ENCODE measurements at regions not wholly inside any gene's neighbourhood (a gene's known extent, or its start where the extent isn't known, plus 50 kb on each side); places are given as distances from the start of the nearest gene placed in this dataset.

- DNase-seq (ENCODE audit: low read depth in 4 of 4, low spot score in 3 of 4): no peak
Observed at GRCh38 chr5:113897748-113898147, 384.3 kb downstream of the YTHDC2 start.

- no peak for DNase-seq (ENCODE audit: low read depth in 4 of 4, low spot score in 3 of 4)
Observed at GRCh38 chr5:113900141-113900540, 386.6 kb downstream of the YTHDC2 start.

GRCh38 chr5:113900816-113901215 lies 387.3 kb downstream of the YTHDC2 start:
- DNase-seq (ENCODE audit: low read depth in 4 of 4, low spot score in 3 of 4): no peak

DNA sequence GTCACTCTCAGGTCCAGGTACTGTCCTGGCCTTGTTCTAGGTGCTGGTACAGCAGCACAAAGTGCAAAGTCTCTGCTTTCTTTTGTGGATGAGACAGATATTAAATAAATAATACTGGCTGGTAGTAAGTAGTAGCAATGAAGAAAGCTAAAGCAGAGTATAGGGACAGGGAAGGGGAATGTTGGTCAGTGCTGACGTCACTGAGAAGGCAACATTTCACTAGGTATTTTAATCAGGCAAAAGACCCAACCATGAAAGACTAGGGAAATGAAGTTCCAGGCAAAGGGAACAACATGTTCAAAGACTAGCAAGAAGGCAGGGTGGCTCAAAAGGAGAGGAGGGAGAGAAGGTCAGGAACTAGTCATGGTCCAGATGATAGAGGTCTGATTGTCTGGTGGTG lies 388.2 kb downstream of the YTHDC2 start:
- DNase-seq (ENCODE audit: low read depth in 4 of 4, low spot score in 3 of 4): no peak

GRCh38 chr5:113902917-113903660 lies 389.6 kb downstream of the YTHDC2 start:
- DNase-seq (ENCODE audit: low read depth in 4 of 4, low spot score in 3 of 4): no peak

- DNase-seq (ENCODE audit: low read depth in 4 of 4, low spot score in 3 of 4): no peak
Observed at GRCh38 chr5:113909782-113910181, 396.3 kb downstream of the YTHDC2 start.

- no peak for DNase-seq (ENCODE audit: low read depth in 4 of 4, low spot score in 3 of 4)
Observed at GRCh38 chr5:113917997-113918396, 404.5 kb downstream of the YTHDC2 start.

GRCh38 chr5:113922343-113922742 lies 408.8 kb downstream of the YTHDC2 start:
- DNase-seq (ENCODE audit: low read depth in 4 of 4, low spot score in 3 of 4): no peak

DNA sequence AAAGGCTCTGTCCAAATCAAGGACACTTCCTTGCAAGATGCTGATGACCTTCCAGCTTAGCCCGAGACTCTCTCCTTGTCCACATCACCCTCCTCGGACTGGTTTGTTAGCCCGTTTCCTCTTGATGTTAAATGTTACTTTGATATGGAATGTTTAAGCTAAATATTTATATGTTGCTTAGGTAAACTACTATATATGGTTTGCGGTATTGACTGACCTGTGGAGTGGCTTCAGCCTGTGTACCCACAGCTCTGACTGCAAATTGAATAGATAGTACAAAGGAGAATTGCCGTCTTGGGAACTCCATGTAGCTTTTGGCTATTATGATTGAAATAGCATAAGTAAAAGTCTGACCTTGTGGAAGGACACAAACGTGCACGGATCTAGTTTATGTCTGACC lies 422.0 kb downstream of the YTHDC2 start:
- DNase-seq (ENCODE audit: low read depth in 4 of 4, low spot score in 3 of 4): no peak

GRCh38 chr5:113937301-113937700 lies 423.8 kb downstream of the YTHDC2 start:
- no peak for DNase-seq (ENCODE audit: low read depth in 4 of 4, low spot score in 3 of 4)

DNA sequence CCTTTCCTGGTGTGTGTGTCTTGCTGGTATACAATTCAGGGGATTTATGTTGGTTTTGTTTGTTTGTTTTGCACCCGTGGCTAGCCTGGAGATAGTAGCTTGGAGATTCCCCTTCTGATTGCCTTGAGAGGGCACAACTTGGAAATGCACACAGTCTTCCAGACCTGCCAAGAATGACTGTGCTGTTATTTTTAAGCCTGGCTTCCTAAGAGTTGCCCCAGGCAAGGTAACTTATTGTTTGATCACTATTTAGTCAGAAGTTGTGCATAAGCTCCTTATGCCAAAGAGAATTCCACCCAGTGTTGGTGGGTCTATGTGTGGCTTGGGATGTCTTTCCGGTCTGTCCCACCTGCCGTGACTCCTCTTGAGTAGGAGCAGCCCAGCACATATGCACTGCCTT lies 421.9 kb upstream of the KCNN2 start:
- DNase-seq (ENCODE audit: low read depth in 4 of 4, low spot score in 3 of 4): no peak

DNA sequence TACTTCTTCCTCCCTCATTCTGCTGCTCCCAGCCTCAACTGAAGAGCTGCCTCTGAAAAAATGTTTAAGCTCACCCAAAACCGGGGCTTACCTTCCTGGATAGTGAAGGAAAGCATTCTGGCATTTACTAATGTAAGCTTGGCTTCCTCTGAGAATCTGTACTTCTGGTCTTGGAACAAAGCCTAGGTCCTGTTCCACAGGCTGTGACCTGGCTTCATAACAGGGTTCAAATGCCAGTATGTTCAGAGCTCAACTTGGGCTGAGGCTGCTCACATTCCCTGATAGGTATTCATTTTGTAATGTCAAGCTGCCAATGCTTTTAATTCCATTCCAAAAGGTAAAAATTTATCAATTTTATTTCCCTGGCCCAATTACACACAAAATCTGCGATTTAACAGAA lies 411.7 kb upstream of the KCNN2 start:
- DNase-seq (ENCODE audit: low read depth in 4 of 4, low spot score in 3 of 4): no peak

DNA sequence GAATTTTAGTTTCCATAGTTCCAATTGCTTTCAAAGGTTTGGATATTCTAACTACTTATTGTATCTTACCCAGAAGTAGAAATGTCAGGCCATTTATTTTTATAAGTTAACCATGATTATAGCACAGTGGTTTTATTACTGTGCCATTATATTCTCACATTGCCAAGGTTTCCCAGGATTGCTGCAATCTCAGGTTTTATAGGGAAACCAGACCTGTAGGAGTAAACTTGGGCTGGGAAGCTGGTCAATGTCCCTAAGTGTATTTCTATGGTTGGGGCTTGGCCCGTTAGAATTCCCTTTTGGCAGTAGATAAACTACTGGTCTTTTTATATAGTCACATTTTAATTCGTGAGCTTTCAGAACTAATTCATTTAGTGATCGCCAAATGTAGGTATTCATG lies 396.6 kb upstream of the KCNN2 start:
- no peak for DNase-seq (ENCODE audit: low read depth in 4 of 4, low spot score in 3 of 4)

- DNase-seq (ENCODE audit: low read depth in 4 of 4, low spot score in 3 of 4): no peak
Observed at GRCh38 chr5:113969901-113970300, 392.0 kb upstream of the KCNN2 start.

GRCh38 chr5:113971454-113971853 lies 390.4 kb upstream of the KCNN2 start:
- DNase-seq (ENCODE audit: low read depth in 4 of 4, low spot score in 3 of 4): no peak

DNA sequence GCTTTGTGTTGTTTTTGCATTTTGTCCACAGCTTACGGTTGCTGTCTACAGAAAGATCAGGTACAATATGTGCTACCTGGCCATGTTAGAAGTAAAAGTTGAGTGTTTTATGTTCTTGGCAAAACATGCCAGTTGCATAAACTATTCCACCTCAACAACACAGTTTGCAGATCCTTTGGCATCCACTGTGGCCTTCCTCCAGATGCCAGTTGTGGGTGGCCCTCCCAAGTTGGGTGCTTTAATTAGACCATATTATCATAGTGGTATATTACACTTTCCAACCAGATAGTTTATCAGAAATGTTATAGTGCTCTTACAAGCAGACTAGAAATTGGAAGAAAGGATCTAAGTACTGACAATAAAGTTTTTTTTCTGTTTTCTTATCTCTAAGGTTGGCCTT lies 386.9 kb upstream of the KCNN2 start:
- no peak for DNase-seq (ENCODE audit: low read depth in 4 of 4, low spot score in 3 of 4)

DNA sequence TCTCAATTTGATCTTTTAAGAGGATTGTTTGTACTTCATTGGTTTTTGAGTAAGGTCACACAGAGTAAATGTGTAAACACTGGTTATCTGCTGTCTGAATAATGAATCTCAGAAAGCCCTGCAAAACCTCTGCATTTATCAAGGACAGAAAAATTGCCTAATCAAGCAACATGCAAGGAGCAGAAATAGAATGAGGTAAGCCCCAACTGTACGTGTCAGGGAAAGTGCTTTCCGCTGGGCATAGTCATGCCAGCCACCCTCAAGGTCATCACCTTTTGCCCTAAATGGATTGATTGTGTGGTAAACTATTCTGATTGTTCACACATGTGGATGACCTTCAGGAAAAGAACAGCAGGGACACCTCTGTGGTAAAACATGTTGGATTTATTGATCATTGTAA lies 376.9 kb upstream of the KCNN2 start:
- DNase-seq (ENCODE audit: low read depth in 4 of 4, low spot score in 3 of 4): no peak

DNA sequence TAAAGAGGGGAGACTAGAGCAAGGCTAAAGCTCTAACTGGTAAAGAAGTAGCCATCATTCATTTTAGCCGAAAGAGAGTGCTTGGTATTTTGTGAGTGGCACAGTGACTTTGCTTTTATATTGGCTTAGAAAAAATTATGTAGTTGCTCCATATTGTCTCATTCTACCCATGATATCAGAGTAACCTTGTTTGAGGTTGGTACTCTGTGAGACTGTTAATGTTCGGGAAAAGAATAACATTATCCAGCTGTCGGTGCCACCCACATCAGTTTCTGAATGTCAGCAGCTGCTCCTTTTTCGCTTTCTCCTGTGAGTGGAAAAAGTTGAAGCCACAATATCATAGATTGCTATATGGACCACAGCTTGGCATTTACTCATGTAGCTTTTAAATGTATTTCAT lies 376.4 kb upstream of the KCNN2 start:
- no peak for DNase-seq (ENCODE audit: low read depth in 4 of 4, low spot score in 3 of 4)

DNA sequence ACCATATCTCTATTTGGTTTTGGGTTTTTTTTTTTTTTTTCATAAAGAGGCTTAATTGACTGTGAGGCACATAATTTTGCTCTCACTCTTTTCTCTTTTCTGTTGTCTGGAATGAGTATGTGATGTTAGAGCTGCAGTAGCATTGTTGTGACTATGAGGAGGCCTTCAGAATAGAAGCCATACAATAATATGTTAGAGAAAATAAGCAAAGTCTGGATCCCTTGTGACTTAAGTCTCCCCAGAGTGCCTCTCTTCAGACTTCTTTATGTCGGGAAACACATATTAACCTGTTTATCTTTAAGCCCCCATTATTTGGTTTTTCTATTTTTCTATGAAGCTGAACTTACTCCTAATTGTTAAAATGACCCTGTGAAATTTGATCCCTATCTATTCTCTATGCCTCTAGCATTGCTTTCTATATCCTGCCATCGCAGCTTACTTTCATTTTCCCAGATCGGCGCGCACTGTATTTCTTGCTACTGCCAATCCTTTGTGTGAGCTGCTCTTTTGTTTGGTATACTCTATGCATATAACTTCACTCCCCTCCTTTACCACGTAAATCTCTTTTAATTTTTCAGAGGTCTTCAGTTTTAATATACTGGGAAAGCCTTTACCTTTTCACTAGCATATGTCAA lies 372.5 kb upstream of the KCNN2 start:
- no peak for DNase-seq (ENCODE audit: low read depth in 4 of 4, low spot score in 3 of 4)

- DNase-seq (ENCODE audit: low read depth in 4 of 4, low spot score in 3 of 4): no peak
Observed at GRCh38 chr5:113989913-113990305, 372.0 kb upstream of the KCNN2 start.

DNA sequence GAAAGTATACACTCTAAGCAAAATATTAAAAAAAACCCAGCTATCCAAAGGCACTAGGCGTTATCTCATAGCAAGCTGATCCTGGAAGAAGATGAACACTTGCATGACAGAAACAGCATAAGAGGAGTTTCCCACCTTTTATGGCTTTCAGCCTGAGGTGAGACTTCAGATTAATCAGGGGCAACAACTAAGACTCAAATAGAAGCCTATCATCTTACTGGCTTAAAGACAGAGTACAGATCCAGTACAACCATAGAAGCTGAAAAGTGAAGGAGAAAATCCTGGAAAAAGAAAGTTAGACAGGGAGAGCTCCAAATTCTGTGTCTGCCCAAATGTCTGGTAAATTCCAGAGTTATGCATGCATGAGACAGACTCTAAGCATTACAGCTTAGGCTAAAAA lies 360.8 kb upstream of the KCNN2 start:
- no peak for DNase-seq (ENCODE audit: low read depth in 4 of 4, low spot score in 3 of 4)

GRCh38 chr5:114006582-114006981 lies 355.3 kb upstream of the KCNN2 start:
- DNase-seq (ENCODE audit: low read depth in 4 of 4, low spot score in 3 of 4): no peak

- DNase-seq (ENCODE audit: low read depth in 4 of 4, low spot score in 3 of 4): no peak
Observed at GRCh38 chr5:114007678-114008077, 354.2 kb upstream of the KCNN2 start.

All from right renal pelvis (tissue), 4 donors.